GM19351 (cell line): ENCODE measurements at regions not wholly inside any gene's neighbourhood (a gene's known extent, or its start where the extent isn't known, plus 50 kb on each side); places are given as distances from the start of the nearest gene placed in this dataset.
"Not testable (repeated sequence)": the region's sequence is repeated elsewhere in the genome, so short reads cannot be mapped to it uniquely, and the experiment has no call there.

ENCODE experiments used
- ATAC-seq: cut with Tn5 transposase; IDR thresholded peaks from one replicate; pipeline ENCODE4 v1.9.1; 2021; ENCODE audit warnings: mild to moderate bottlenecking, moderate library complexity; ENCODE audit not compliant: unreplicated experiment

GRCh38 chr1:80181418-80181817, 1174.9 kb upstream of the ADGRL4 start:
- ATAC-seq, result no peak

- no peak for ATAC-seq
Measured at GRCh38 chr1:80171631-80172030, 1165.1 kb upstream of the ADGRL4 start.

GRCh38 chr1:80170811-80171485, 1164.4 kb upstream of the ADGRL4 start:
- ATAC-seq, result no peak

DNA sequence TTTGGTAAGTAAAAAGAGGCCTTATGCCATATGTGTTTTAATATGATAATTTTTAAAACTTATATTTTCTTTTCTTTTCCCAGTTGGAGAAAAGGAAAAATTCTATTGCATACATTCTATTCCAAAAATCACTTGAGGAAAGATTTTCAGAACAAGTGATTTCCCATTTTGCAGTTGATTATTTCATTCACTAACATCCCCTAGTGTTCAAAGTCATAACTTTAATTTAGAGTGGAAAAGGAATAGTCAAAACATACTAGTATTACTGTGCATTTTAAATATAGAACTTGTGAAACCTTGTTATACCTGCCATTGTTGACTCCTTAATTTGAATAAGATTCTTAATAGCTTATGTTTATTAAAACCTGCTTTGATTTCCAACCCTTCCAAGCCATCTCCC, 1157.6 kb upstream of the ADGRL4 start:
- ATAC-seq, result no peak

DNA sequence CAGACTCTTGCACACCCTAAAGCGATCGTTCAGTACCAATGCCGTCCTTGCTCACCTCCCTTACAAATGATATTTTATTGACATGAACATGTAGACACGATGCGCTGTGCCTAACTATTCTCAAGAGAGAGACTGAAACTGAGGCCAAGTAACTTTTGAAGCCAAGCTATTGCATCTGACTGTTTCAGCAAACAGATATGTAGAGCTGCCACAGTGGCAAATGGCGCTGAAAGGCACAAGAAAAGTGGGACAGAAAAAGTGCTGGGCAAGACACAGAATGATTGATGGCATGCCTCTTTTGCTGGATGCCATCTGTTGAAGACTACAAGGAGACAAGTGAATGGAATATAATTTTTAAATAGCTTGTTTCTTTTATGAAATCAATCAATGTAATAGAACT, 1157.2 kb upstream of the ADGRL4 start:
- no peak for ATAC-seq

- no peak for ATAC-seq
Measured at GRCh38 chr1:80158771-80159170, 1152.2 kb upstream of the ADGRL4 start.

DNA sequence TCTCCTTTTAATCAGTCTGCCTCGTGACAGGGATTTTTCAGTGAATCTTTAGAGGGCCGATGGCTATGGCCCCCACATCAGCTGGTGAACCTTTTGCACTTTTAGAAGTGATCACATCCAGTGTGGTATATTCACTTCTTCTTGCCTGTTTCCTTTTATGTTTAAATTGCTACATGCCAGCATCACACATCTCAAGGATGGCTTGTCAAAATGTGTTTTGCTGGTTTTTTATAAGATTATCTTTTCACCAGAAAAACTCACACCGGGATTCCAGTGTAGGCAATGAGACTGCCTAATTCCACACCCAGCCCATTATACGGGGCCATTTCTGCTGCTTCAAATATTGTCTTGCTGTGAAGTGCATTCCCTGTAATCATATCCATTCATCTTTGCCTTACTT, 1151.7 kb upstream of the ADGRL4 start:
- no peak for ATAC-seq

DNA sequence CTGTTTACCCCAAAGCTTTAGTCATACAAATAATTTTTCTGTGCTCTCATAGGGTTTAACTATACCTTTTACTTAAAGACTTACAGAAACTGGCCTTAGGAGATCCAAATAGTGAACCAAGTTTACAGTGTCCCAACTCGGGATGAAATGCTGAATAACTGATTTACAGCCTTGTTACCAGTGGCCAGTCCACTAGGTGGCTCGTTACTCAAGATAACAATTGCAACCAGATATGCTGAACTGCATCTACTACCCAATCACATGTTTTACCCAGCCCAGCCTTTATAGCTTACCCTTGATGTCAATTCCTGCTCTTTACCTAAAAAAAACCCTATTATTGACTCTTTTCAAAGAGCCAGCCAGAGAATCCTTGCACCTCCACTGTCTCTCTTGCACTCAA, 1148.8 kb upstream of the ADGRL4 start:
- no peak for ATAC-seq

DNA sequence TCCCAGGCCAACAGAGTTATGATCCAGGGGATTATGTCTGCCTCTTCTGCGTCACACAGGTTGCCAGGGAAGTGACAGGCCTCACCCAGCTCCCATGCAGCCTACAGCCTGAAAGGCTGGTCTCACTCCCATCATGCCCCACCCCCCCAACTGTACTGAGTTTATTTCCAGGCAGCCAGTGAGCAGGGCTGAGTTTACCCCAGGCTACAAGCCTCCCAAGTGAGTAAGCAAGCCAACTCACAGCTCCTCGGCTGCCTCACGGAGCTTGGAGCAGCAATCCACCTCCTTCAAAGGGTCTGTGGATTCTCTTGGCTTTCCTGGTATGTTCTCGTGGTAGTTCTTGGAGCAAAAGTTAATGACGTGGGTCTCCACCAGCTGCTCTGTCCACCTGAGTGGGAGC, 1147.6 kb upstream of the ADGRL4 start:
- ATAC-seq, result no peak

GRCh38 chr1:80153762-80154161, 1147.2 kb upstream of the ADGRL4 start:
- ATAC-seq, result no peak

DNA sequence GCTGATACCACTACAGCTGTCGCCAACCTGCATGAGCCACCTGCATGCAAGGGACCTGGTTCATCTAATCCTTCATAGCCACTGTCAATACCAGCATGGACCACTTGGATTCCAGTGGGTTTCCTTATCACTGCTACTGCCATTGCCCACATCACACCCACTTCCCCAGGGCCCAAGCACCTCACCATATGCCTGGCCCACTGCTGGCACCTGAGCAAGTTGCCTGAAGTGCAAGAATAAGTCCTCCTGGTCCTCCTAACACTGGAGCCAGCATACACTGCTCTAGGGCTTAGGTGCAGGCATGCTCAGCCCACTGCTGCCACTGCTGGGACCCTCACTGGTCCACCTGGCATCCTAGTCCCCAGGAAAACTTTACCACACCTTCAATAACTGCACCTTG, 1136.8 kb upstream of the ADGRL4 start:
- no peak for ATAC-seq

GRCh38 chr1:80137946-80138602, 1131.5 kb upstream of the ADGRL4 start:
- ATAC-seq, result not testable (repeated sequence)

GRCh38 chr1:80113168-80114038, 1106.9 kb upstream of the ADGRL4 start:
- ATAC-seq, result no peak

- no peak for ATAC-seq
Measured at GRCh38 chr1:80101159-80101558, 1094.6 kb upstream of the ADGRL4 start.

DNA sequence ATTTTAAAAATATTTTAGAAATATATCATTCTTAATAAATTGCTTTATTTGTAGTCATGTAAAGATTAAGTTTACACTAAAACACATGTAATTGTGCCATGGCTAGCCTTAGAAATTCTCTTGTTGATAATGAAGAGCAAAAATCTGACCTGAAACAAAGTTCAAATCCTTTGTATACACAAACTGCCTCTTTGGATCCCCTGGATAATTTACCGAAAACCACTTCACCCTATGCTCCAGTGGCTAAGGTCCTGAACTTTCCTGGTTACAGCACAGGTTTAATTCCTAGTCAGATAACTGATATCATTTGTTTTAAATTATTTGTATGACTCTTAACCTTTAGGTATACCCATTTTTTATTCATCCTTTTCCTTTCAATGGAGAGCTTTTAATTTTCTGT, 1093.2 kb upstream of the ADGRL4 start:
- no peak for ATAC-seq

DNA sequence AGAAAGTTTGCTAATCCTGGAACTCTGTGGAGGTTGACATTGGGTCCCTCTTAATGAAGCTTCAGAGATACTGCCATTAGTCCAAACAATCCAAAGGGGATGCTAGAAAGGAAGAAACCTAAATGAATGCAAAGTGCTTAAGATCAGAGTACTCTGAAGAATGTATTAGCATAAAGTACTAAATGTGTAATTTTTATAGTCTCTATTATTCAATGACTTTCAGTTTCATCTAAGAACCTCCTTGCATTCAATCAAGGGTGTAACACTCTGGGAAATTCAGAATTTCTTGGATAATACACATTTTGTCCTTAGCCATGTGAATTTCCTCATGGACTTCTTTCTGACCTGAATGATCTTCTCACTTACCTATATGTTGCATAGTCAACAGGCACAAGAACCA, 1078.5 kb upstream of the ADGRL4 start:
- ATAC-seq, result no peak

- no peak for ATAC-seq
Measured at GRCh38 chr1:80083892-80084291, 1077.4 kb upstream of the ADGRL4 start.

DNA sequence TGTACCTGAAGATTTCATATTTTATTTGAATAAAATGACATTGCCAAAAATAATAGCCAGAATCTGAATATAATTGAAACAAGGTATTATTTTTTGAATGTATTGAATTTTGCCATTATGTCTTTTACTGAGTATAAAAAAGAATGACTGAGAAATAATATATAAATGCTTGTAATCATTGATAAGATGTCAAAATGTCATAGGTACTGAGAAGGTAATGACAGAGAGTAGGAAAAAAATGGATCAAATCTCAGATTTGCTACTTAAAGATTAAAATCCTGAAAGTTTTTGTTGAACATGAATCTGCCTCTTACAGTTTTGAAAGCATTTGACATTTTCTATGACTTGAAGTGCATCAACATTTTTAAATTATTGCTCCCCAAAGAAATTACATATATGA, 1069.9 kb upstream of the ADGRL4 start:
- ATAC-seq, result no peak

GRCh38 chr1:80075351-80075750, 1068.8 kb upstream of the ADGRL4 start:
- ATAC-seq, result no peak

DNA sequence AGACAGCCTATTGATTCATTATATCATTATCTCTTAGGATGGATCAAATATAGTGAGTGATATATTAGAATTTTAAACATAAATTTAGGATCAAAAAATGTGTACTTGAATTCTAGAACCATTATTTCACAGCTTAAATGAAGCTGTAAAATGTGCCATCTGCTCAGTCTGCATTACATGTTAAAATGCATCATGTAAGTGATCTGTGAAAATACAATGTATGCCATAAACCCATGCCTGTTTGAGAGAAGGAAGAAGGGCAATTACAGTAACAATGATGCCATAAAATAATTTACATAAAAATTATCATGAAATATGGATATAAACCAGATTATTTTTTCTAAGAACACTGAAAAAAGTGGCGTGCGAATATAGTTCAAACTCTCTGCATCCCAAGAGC, 1066.0 kb upstream of the ADGRL4 start:
- ATAC-seq, result no peak

GRCh38 chr1:80066060-80066459, 1059.5 kb upstream of the ADGRL4 start:
- ATAC-seq, result no peak

DNA sequence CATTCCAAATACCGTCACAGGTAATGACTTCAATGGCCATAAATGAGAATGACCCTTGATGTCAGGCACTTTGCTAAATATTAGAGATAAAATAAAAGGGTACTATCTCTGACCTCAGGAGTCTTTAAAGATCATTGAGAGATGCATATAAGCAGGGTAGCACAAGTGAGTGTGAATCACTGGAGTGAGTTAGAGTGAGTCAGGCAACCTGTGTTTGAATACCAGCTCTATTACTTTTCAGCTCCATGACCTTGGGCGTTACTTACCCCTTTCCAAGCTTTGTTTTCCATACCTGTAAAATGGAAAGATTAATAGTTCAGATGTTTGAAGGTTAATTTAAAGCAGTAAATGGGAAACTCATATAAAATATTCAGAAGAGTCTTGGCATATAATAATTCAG, 1058.0 kb upstream of the ADGRL4 start:
- ATAC-seq, result no peak
